Activated T-cell treated with anti-CD3 and anti-CD28 coated beads, Interleukin-2, amount 50 U/mL, for 4 hours (primary cell): ENCODE measurements at regions not wholly inside any gene's neighbourhood (a gene's known extent, or its start where the extent isn't known, plus 50 kb on each side); places are given as distances from the start of the nearest gene placed in this dataset.
A peak's percentile ranks its signal among the peaks of the same experiment; 100 is the strongest.

ENCODE experiments used
- ATAC-seq, 2 donors: fragments of 200-7000 bp; cut with Tn5 transposase; one replicate each; pipeline ENCODE4 v1.10.0; 2021
- DNase-seq: peaks from one replicate; pipeline ENCODE4 v3.0.0-alpha.2; 2020
- H3K27me3 Mint-ChIP-seq: one replicate; pipeline ENCODE4 v1.8.0; 2021; ENCODE audit warnings: low read depth, mixed read lengths
- H3K36me3 Mint-ChIP-seq: one replicate; pipeline ENCODE4 v1.8.0; 2022; ENCODE audit warnings: mixed read lengths; ENCODE audit not compliant: insufficient read depth
- H3K4me1 Mint-ChIP-seq: one replicate; pipeline ENCODE4 v1.8.0; 2021; ENCODE audit warnings: low read depth, mixed read lengths
- H3K4me3 Mint-ChIP-seq: one replicate; pipeline ENCODE4 v1.8.0; 2021; ENCODE audit warnings: mild to moderate bottlenecking, moderate library complexity, mixed read lengths
- H3K9me3 Mint-ChIP-seq: one replicate; pipeline ENCODE4 v1.8.0; 2021; ENCODE audit warnings: mixed read lengths

DNA sequence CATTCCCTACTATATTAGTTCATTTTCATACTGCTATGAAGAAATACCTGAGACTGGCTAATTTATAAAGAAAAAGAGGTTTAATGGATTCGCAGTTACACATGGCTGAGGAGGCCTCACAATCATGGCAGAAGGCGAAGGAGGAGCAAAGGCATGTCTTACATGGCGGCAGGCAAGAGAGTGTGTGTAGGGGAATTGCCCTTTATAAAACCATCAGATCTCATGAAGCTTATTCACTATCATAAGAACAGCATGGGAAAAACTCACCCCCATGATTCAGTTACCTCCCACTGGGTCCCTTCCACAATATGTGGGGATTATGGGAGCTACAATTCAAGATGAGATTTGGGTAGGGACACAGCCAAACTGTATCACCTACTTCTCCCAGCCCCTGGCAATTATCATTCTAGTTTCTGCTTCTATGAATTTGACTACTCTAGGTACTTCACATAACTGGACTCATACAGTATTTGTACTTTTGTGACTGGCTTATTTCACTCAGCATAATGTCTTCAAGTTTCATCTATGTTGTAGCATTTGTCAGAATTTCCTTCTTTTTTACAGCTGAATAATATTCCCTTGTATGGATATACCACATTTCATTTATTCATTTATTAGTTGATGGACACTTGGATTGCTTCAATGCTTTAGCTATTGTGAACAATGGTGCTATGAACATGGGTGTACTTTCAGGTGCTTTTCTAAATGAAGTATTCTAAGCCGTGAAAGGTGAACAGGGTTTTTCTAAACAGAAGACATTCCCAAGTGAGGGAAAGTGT is 219.5 kb upstream of the NUDT4 start:
- Mint-ChIP-seq H3K36me3 (no peaks in the 10 kb centered on the region), H3K4me1 (peaks cover 3% of the 10 kb centered on the region), H3K9me3 (peaks cover 12% of the 10 kb centered on the region), H3K27me3 (peaks cover 12% of the 10 kb centered on the region), H3K4me3 (no peak overlapping the region)
- ATAC-seq (no peak), DNase-seq (no peak)

DNA sequence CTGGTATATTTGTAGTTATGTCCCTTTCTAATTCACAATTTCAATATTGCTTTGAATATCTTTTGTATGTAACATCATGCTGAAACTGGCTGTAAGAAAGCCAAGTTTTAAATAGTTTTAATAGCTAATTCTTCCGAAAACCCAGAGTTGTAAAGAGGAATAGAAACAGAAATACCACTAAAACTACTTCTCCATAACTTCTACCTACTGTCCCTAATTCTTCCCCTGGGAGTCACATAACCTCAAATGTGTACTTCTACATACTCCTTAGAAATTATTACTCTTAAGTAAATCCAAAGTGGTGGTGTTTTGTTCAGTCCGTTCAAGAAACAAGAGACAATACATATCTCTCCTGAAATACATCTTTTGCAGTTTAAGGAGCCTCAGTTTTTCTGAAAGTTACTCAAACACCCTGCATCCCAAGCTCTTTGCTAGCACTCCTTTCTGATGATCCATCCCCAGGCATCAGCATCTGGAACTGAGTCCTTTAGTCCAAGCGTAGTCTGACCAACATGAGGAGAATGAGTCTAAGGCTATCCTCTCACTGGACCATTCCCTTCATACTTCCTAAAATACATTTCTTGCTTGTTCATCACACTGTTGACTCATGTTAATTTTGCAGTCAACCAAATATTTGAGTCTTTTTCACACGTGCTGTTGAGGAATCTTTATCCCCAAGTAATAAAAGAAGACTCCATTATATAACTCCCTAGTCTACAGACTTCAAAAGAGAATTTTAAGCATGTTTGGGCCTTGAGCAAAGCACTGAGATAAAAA is 214.3 kb upstream of the NUDT4 start:
- no peak for DNase-seq
- peaks cover 5% of the 10 kb centered on the region for H3K9me3 Mint-ChIP-seq
- ATAC-seq: no peak
- H3K4me1 Mint-ChIP-seq: peaks cover 14% of the 10 kb centered on the region
- H3K27me3 Mint-ChIP-seq: peaks cover 3% of the 10 kb centered on the region
- H3K4me3 Mint-ChIP-seq: no peak overlapping the region
- H3K36me3 Mint-ChIP-seq: no peaks in the 10 kb centered on the region

DNA sequence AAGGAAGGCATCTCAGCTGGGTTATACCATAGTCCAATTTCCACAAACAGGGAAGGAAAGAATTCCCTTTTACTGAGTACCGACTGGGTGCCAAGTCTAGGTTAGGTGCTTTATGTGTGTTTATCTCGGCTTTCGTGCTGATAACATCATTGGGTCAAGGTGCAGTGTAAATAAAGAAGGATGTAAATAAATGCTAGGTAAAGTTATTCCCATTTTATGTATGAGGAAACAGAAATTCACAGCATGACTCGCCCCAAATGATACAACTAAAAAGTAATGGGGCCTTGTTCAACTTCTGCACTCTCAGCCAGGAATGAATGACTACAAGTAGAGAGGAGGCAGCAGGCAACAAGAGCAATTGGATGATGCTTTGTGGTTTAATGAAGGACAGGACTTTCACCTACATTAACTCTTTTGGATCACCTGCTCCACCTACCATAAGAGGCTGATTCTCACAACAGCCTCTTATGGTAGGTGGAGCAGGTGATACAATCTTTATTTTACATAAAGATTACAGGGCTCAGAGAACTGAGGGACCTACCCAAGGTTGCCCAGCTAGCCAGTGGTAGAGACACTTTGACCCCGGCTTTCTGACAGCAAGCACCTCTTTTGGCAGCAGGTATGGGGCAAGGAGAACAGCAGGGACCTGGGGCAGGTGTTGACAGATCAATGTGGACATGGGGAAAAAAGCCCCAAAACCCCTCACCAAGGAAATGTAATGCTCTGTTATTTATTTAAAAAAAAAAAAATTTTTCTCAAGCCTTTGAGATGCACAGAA is 213.4 kb upstream of the NUDT4 start:
- Mint-ChIP-seq H3K9me3 (no peaks in the 10 kb centered on the region), H3K36me3 (no peaks in the 10 kb centered on the region), H3K27me3 (peaks cover 3% of the 10 kb centered on the region), H3K4me1 (peaks cover 14% of the 10 kb centered on the region), H3K4me3 (no peak overlapping the region)
- ATAC-seq (no peak), DNase-seq (no peak)

DNA sequence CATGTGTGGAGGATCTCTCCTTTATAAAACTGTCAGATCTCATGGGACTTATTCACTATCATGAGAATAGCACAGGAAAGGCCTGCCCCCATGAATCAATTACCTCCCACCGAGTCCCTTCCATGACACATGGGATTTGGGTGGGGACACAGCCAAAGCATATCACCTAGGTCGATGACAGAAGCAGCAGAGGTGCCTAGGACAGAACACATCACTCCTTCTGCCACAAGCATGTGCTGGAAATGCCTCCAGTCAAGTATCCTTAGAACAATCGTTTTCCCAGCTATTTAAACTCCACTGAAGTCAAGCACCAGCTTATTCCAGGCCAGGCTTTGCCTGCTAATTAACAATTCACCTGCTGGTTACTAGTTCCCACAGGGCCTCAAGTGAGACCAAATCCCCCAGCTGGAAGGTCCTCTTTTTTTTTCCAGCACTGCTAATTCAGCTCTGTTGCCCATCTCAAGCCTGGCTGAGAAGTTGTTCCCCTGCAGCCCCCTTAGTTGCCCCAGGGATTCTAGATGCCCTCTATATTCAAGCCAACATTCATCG is 212.3 kb upstream of the NUDT4 start:
- peaks cover 3% of the 10 kb centered on the region for H3K27me3 Mint-ChIP-seq
- ATAC-seq (no peak), DNase-seq (no peak)
- no peaks in the 10 kb centered on the region for H3K9me3 Mint-ChIP-seq
- no peak overlapping the region for H3K4me3 Mint-ChIP-seq
- no peaks in the 10 kb centered on the region for H3K36me3 Mint-ChIP-seq
- peaks cover 14% of the 10 kb centered on the region for H3K4me1 Mint-ChIP-seq

GRCh38 chr12:93166541-93167307 is 211.0 kb upstream of the NUDT4 start:
- no peak for DNase-seq
- Mint-ChIP-seq H3K4me3 (no peak overlapping the region), H3K9me3 (no peaks in the 10 kb centered on the region)

DNA sequence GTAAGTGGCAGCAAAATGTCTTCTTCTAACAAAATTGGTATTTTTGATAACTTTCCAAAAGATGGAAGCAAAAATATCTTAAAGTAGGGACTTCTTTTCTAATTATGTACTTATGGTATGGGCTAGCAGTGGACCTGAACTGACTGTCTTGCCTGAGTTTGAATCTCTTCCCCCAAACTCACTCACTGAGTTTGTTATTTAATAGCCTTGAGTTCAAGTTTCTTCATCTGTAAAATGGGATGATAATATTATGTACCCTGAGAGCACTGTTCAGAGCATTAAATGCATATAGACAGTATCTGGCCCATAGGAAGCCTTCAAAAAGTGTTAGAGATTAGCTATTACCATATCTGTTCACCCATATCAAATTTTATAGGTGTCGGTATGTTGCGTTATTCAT is 210.4 kb upstream of the NUDT4 start:
- H3K4me1 Mint-ChIP-seq: peaks cover 14% of the 10 kb centered on the region
- no peaks in the 10 kb centered on the region for H3K36me3 Mint-ChIP-seq
- no peaks in the 10 kb centered on the region for H3K9me3 Mint-ChIP-seq
- H3K27me3 Mint-ChIP-seq: peaks cover 3% of the 10 kb centered on the region
- ATAC-seq (no peak), DNase-seq (no peak)
- H3K4me3 Mint-ChIP-seq: no peak overlapping the region

More at GRCh38 chr12:93166541-93167307, 211.0 kb upstream of the NUDT4 start:
- Mint-ChIP-seq H3K4me1 (peaks cover 14% of the 10 kb centered on the region), H3K36me3 (no peaks in the 10 kb centered on the region), H3K27me3 (peaks cover 3% of the 10 kb centered on the region)
- ATAC-seq: no peak

GRCh38 chr12:93167841-93168492 is 209.8 kb upstream of the NUDT4 start:
- ATAC-seq: peak; percentile 96 to 97
- no peak for DNase-seq

DNA sequence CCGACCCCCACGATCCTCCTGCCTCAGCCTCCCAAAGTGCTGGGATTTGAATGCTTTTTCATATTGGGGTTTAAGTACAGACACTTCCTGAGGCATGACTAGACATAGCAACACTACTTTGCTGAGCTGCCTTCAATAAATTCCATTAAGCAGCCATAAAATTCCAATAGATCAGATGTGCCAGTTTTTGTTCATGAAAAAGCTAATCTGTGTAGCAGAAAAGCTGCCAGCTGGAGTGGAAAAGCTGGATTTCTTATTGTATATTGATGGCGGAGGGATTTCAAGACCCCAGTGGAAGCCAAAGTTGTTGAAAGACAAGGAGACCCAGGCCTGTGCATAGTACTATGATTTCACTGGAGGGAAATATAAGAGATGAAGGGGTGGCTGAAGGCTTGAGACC is 209.0 kb upstream of the NUDT4 start:
- H3K9me3 Mint-ChIP-seq: no peaks in the 10 kb centered on the region
- no peak overlapping the region for H3K4me3 Mint-ChIP-seq
- DNase-seq (no peak), ATAC-seq (no peak)
- peaks cover 14% of the 10 kb centered on the region for H3K4me1 Mint-ChIP-seq
- peaks cover 3% of the 10 kb centered on the region for H3K27me3 Mint-ChIP-seq
- no peaks in the 10 kb centered on the region for H3K36me3 Mint-ChIP-seq

More at GRCh38 chr12:93167841-93168492, 209.8 kb upstream of the NUDT4 start:
- Mint-ChIP-seq H3K4me1 (peaks cover 14% of the 10 kb centered on the region), H3K27me3 (peaks cover 3% of the 10 kb centered on the region), H3K4me3 (peak overlapping the region; percentile 68), H3K9me3 (no peaks in the 10 kb centered on the region), H3K36me3 (no peaks in the 10 kb centered on the region)

DNA sequence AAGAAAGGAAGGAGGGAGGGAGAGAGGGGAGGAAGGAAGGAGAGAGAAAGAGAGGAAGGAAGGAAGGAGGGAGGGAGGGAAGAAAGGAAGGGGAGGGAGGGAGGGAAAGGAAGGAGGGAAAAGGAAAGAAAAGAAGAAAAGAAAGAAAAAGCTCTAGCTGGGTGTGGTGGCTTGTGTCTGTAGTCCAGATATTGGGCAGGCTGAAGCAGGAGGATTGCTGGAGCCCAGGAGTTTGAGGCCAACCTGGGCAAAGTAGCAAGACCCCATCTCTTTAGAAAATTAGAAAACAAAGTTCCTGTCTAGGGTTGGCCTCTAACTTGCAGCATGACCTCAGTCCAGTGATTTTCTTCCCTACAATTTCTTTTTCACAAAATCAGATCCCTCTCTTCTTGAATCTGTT is 208.2 kb upstream of the NUDT4 start:
- ATAC-seq: no peak
- no peaks in the 10 kb centered on the region for H3K36me3 Mint-ChIP-seq

DNA sequence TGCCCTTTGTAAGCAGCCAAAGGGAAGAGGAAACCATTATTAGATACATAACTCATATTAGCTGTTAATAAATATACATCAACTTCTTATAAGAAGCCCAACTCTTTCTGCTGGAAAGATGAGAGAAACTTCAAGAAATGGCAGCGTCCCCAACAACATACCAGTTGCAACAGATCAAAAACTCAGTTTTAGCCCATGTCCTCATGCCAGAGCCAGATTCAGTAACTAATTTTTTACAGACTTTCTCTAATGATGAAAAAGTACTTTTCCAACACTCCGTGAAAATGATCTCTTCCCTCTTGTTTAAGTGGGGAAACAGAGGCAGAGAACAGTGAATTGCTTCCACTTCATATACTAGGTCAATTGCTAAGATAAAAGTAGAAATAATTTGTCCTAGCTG is 206.8 kb upstream of the NUDT4 start:
- no peak for DNase-seq

More for the DNA sequence above, 208.2 kb upstream of the NUDT4 start:
- DNase-seq: no peak
- Mint-ChIP-seq H3K4me3 (no peak overlapping the region), H3K9me3 (no peaks in the 10 kb centered on the region), H3K27me3 (peaks cover 3% of the 10 kb centered on the region), H3K4me1 (peaks cover 14% of the 10 kb centered on the region)

GRCh38 chr12:93173178-93173957 is 204.4 kb upstream of the NUDT4 start:
- no peaks in the 10 kb centered on the region for H3K27me3 Mint-ChIP-seq
- H3K9me3 Mint-ChIP-seq: no peaks in the 10 kb centered on the region
- no peaks in the 10 kb centered on the region for H3K36me3 Mint-ChIP-seq
- DNase-seq: no peak
- ATAC-seq: no peak
- H3K4me1 Mint-ChIP-seq: no peaks in the 10 kb centered on the region
- H3K4me3 Mint-ChIP-seq: no peak overlapping the region

More for the DNA sequence above, 206.8 kb upstream of the NUDT4 start:
- Mint-ChIP-seq H3K9me3 (no peaks in the 10 kb centered on the region), H3K4me1 (peaks cover 14% of the 10 kb centered on the region), H3K4me3 (no peak overlapping the region), H3K36me3 (no peaks in the 10 kb centered on the region), H3K27me3 (no peaks in the 10 kb centered on the region)
- ATAC-seq: no peak

DNA sequence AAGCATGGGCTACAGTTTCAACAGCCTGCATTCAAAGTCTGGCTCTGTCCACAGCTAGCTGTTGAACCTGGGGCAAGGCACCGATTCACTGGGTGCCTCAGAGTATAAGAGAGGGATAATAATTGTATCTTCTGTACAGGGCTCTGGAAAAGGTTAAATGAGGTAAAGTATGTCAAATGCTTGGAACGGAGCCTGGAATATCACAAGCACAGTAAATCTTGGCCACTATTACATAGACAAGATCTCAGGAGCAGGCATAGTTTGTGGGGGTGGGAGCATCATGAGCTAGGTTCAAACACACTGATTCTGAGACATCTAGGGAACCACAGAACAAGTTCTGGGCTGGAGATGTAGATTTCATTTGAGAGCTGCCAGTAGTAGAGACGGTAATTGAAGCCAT is 203.7 kb upstream of the NUDT4 start:
- no peaks in the 10 kb centered on the region for H3K27me3 Mint-ChIP-seq
- H3K36me3 Mint-ChIP-seq: no peaks in the 10 kb centered on the region
- DNase-seq: no peak
- H3K4me3 Mint-ChIP-seq: no peak overlapping the region
- H3K4me1 Mint-ChIP-seq: no peaks in the 10 kb centered on the region
- H3K9me3 Mint-ChIP-seq: no peaks in the 10 kb centered on the region
- ATAC-seq: no peak

DNA sequence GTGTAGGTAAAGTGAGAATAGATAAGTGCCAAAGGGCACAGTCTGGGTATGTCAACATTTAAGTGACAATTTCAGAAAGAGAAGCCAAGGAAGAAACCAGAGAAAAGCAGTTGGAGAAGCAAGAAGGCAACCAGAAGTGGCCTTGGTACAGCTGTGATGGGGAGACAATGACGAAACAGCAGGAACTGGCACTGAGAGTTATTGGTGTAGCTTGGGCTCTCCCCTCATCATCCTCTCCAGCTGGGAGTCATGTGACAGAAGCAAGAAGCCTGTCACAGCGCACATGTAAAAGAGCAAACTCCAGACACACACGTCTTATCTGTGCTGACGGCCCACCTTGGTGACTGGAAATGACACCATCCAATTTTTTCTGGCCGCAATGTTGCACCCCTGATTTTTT is 203.3 kb upstream of the NUDT4 start:
- Mint-ChIP-seq H3K36me3 (no peaks in the 10 kb centered on the region), H3K27me3 (no peaks in the 10 kb centered on the region), H3K4me3 (no peak overlapping the region), H3K9me3 (no peaks in the 10 kb centered on the region), H3K4me1 (no peaks in the 10 kb centered on the region)
- DNase-seq (no peak), ATAC-seq (no peak)
